ENCODE measurements at regions not wholly inside any gene's neighbourhood (a gene's known extent, or its start where the extent isn't known, plus 50 kb on each side); places are given as distances from the start of the nearest gene placed in this dataset.

DNA sequence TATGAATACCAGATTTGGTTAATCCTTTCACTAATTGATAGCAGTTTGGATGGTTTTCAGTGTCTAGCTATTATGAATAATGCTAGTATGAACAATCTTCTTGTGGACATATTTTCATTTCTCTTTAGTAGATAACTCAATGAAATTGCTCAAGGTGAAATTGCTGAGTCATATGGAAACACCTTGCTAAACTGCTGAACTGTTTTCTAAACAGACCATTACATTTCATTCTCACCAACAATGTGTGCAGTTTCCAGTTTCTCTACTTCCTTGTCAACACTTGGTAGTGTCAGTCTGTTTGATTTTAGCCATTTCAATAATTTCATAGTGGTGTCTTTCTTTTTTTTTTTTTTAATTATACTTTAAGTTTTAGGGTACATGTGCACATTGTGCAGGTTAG lies 250.0 kb downstream of the HRH4 start:
- Mint-ChIP-seq H3K27me3 (no peaks in the 10 kb centered on the region), H3K27ac (no peak overlapping the region), H3K4me1 (no peaks in the 10 kb centered on the region), H3K4me3 (no peak overlapping the region), H3K36me3 (ENCODE audit: low read depth) (no peaks in the 10 kb centered on the region), H3K9me3 (peaks cover 2% of the 10 kb centered on the region)
- ATAC-seq (ENCODE audit: low read depth), result no peak
- DNase-seq, result no peak
- intact Hi-C loops (cut with micrococcal nuclease), result no loop called here
- ChIA-PET POLR2A (no interaction called here), CTCF (no interaction called here)
- TF ChIP-seq CTCF (IDR thresholded peaks at IDR 0.05), result no peak

GRCh38 chr18:24719791-24720190 lies 259.4 kb downstream of the HRH4 start:
- Mint-ChIP-seq H3K27ac (no peak overlapping the region), H3K4me3 (no peak overlapping the region), H3K9me3 (no peaks in the 10 kb centered on the region), H3K4me1 (no peaks in the 10 kb centered on the region), H3K36me3 (ENCODE audit: low read depth) (no peaks in the 10 kb centered on the region), H3K27me3 (no peaks in the 10 kb centered on the region)
- ChIA-PET CTCF (interaction anchor here (1.7 kb wide), 1 partner anchor 231 kb away, joined by 5 read pairs; no protein-coding TSS in a partner anchor), POLR2A (no interaction called here)
- DNase-seq, result no peak
- TF ChIP-seq CTCF (IDR thresholded peaks at IDR 0.05), result no peak
- intact Hi-C loops (cut with micrococcal nuclease), result loop anchor here (10.0 kb wide), 1 partner anchor 115 kb away; no protein-coding TSS in a partner anchor
- no peak for ATAC-seq (ENCODE audit: low read depth)

DNA sequence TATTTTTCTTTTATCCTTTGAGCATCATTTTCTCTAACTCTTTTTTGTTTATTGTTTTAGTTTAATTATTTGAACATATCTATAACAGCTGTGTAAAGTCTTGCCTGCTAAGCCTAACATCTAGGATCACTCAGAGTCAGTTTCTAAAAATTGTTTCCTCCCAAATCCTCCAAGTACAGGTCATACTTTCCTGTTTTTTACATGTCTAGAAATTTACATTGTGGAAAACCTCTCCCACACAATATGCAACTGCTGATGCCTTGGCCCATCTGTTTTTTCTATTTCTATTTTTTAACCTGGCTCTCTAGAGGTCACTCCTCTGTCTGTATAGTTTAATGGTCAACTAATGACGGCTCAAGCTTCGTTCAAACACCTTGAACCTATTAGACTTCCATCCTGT lies 261.0 kb downstream of the HRH4 start:
- DNase-seq (no peak), ATAC-seq (ENCODE audit: low read depth) (no peak)
- Mint-ChIP-seq H3K4me3 (no peak overlapping the region), H3K36me3 (ENCODE audit: low read depth) (no peaks in the 10 kb centered on the region), H3K27ac (no peak overlapping the region), H3K4me1 (no peaks in the 10 kb centered on the region), H3K27me3 (no peaks in the 10 kb centered on the region), H3K9me3 (no peaks in the 10 kb centered on the region)
- POLR2A ChIA-PET, result no interaction called here
- TF ChIP-seq CTCF (IDR thresholded peaks at IDR 0.05), result no peak
- CTCF ChIA-PET, result interaction anchor here (1.7 kb wide), 1 partner anchor 233 kb away, joined by 5 read pairs; no protein-coding TSS in a partner anchor
- intact Hi-C loops (cut with micrococcal nuclease), result loop anchor here (10.0 kb wide), 1 partner anchor 117 kb away; no protein-coding TSS in a partner anchor

- ATAC-seq (ENCODE audit: low read depth), result no peak
- H3K9me3 Mint-ChIP-seq, result no peaks in the 10 kb centered on the region
- TF ChIP-seq CTCF (IDR thresholded peaks at IDR 0.05), result no peak
- H3K27me3 Mint-ChIP-seq, result no peaks in the 10 kb centered on the region
- no peak overlapping the region for H3K27ac Mint-ChIP-seq
- no peaks in the 10 kb centered on the region for H3K36me3 Mint-ChIP-seq (ENCODE audit: low read depth)
- H3K4me3 Mint-ChIP-seq, result no peak overlapping the region
- intact Hi-C loops (cut with micrococcal nuclease), result loop anchor here (1.0 to 10.0 kb wide), 3 partner anchors 121 to 367 kb away; no protein-coding TSS in a partner anchor
- no peak for DNase-seq
- ChIA-PET CTCF (interaction anchor here (1.0 to 2.5 kb wide), 10 partner anchors 8 to 549 kb away, joined by 3 to 21 read pairs (median 7); no protein-coding TSS in a partner anchor), POLR2A (interaction anchor here (1.0 kb wide), 1 partner anchor 237 kb away, joined by 3 read pairs; no protein-coding TSS in a partner anchor)
- peaks cover 2% of the 10 kb centered on the region for H3K4me1 Mint-ChIP-seq
Observed at GRCh38 chr18:24725644-24726415, 265.4 kb downstream of the HRH4 start.

- no peaks in the 10 kb centered on the region for H3K9me3 Mint-ChIP-seq
- no peak for TF ChIP-seq CTCF (IDR thresholded peaks at IDR 0.05)
- POLR2A ChIA-PET, result no interaction called here
- CTCF ChIA-PET, result interaction anchor here (0.5 to 2.5 kb wide), 9 partner anchors 10 to 1461 kb away, joined by 4 to 21 read pairs (median 8); no protein-coding TSS in a partner anchor
- H3K4me1 Mint-ChIP-seq, result peaks cover 2% of the 10 kb centered on the region
- no peaks in the 10 kb centered on the region for H3K36me3 Mint-ChIP-seq (ENCODE audit: low read depth)
- intact Hi-C loops (cut with micrococcal nuclease), result loop anchor here (1.0 to 10.0 kb wide), 3 partner anchors 122 to 368 kb away; no protein-coding TSS in a partner anchor
- H3K4me3 Mint-ChIP-seq, result no peak overlapping the region
- no peak for ATAC-seq (ENCODE audit: low read depth)
- no peak overlapping the region for H3K27ac Mint-ChIP-seq
- H3K27me3 Mint-ChIP-seq, result no peaks in the 10 kb centered on the region
- no peak for DNase-seq
Observed at GRCh38 chr18:24726727-24727492, 266.5 kb downstream of the HRH4 start.

Data from activated B cell treated with CpG ODN at 0.5 μM for 24 hours (primary cell).